Cardiac fibroblast (primary cell): ENCODE measurements at regions not wholly inside any gene's neighbourhood (a gene's known extent, or its start where the extent isn't known, plus 50 kb on each side); places are given as distances from the start of the nearest gene placed in this dataset.

ENCODE experiments used
- DNase-seq, 2 donors: peaks; one replicate each; pipeline versions ENCODE4 v3.0.0 to v3.0.0-alpha.2; 2010; ENCODE audit warnings: low read depth in 2 of 2
- H3K4me3 ChIP-seq, 2 donors: replicated peaks in 1 of 2; 1 replicate in 1 of 2; 2 replicates in 1 of 2; pipeline ENCODE4 v1.5.1; 2011; ENCODE audit warnings: low read depth in 2 of 2, low read length in 2 of 2, mild to moderate bottlenecking in 2 of 2, moderate library complexity in 1 of 2
- TF ChIP-seq, protein P1 (sequence below): IDR thresholded peaks from one replicate; pipeline ENCODE4 v1.5.1; 2011; ENCODE audit warnings: low read depth, mild to moderate bottlenecking, low read length, inconsistent platforms

DNA sequence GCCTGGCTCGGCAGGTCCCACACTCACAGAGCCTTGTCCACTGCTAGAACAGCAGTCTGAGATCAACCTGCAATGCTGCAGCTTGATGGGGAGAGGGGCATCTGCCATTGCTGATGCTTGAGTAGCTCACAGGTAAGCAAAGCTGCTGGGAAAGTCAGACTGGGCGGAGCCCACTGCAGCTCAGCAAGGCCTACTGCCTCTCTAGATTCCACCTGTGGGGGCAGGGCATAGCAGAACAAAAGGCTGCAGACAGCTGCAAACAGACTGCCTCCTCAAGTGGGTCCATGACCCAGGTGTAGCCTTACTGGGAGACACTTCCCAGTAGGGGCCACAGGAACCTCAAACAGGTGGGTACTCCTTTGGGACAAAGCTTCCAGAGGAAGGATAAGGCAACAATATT, 110.6 kb upstream of the ADAMTS3 start:
- H3K4me3 ChIP-seq = no peak overlapping the region
- no peak for DNase-seq
- TF ChIP-seq, protein P1, sequence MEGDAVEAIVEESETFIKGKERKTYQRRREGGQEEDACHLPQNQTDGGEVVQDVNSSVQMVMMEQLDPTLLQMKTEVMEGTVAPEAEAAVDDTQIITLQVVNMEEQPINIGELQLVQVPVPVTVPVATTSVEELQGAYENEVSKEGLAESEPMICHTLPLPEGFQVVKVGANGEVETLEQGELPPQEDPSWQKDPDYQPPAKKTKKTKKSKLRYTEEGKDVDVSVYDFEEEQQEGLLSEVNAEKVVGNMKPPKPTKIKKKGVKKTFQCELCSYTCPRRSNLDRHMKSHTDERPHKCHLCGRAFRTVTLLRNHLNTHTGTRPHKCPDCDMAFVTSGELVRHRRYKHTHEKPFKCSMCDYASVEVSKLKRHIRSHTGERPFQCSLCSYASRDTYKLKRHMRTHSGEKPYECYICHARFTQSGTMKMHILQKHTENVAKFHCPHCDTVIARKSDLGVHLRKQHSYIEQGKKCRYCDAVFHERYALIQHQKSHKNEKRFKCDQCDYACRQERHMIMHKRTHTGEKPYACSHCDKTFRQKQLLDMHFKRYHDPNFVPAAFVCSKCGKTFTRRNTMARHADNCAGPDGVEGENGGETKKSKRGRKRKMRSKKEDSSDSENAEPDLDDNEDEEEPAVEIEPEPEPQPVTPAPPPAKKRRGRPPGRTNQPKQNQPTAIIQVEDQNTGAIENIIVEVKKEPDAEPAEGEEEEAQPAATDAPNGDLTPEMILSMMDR = no peak

DNA sequence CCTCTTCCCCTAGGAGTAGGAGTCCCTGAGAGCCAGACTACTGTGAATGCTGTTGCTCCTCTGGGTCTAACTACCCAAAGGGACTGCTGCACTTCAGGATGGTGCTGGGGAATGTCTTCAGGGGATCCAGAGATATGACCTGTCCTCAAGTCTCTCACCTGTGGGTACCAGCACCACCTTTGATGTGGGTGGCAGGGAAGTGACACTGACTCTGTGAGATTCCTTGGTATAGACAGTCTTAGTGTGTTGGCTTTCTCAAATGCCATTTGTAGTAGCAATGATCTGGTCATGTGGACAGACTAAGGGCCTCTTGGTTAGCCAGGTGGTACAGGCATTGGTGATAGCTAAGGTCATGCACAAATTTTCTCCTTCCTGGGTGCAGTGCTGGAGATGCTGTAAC, 108.9 kb upstream of the ADAMTS3 start:
- no peak for DNase-seq
- H3K4me3 ChIP-seq = no peak overlapping the region
- TF ChIP-seq, protein P1 = no peak

DNA sequence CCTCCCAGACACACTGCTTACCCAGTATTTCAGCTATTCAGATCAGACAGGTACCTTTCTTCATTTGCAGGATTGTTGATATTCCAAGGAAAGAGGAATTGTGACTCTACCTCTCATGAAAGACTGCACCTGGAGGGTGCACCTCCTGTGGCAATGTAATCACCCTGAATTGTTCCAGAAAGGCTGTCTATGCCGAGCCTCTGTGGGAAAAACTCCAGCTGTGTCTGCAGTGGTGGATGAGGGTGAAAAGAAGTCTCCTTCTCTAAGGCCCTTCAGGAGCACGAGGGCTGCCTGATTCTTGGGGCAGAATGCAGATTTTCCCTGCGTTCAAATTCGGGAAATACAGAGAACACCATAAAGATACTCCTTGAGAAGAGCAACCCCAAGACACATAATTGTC, 108.2 kb upstream of the ADAMTS3 start:
- no peak overlapping the region for H3K4me3 ChIP-seq
- TF ChIP-seq, protein P1 = no peak
- DNase-seq = no peak

DNA sequence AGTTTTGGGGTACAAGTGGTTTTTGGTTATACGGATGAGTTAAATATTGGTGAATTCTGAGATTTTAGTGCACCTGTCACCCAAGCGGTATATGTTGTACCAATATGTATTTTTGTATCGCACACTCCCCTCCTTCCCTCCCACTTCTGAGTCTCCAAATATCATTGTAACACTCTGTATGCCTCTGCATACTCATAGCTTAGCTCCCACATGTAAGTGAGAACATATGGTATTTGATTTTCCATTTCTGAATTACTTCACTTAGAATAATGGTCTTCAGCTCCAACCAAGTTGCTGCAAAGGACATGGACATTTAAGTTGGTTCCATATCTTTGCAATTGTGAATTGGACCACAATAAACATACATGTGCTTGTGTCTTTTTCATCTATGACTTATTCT, 103.0 kb upstream of the ADAMTS3 start:
- no peak for DNase-seq
- H3K4me3 ChIP-seq = no peak overlapping the region
- TF ChIP-seq, protein P1 = no peak

DNA sequence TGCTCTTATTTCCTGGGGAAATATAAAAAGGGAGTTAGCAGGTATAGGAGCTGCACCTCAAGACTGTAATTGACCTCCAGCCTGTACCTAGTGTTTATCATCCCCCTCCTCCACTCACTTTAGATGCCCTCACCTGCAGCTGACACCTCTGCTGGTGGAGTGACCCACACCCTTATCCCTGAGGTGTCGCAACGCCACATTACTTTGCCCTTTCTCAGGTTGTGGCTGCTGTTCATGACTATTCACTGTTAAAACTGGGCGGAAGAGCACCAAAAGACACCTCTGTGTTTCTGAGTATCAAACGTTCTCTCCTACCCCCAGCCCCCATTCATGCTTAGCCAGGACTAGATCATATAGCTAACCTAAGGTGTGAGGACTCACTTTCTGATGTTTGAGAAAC, 101.5 kb upstream of the ADAMTS3 start:
- DNase-seq = no peak
- TF ChIP-seq, protein P1 = no peak
- no peak overlapping the region for H3K4me3 ChIP-seq

DNA sequence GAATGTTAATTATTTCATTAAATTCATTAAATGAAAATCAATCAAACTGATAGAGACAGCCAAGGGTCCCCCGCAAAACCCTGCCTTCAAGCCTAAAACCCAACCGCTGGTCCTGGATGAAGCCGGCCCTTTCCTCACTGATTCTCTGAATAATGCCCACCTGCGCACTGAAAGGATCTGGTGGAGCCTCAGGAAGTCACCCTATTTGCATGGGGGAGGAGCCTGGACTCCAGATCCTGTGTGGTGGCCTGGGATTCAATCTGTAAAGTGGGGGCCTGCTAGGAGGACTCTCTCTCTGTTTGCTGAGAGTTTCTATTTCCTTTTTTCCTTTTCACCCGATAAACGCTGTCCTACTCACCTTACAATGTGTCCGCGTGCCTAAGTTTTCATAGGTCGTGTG, 97.9 kb upstream of the ADAMTS3 start:
- DNase-seq = no peak
- TF ChIP-seq, protein P1 = no peak
- no peak overlapping the region for H3K4me3 ChIP-seq

DNA sequence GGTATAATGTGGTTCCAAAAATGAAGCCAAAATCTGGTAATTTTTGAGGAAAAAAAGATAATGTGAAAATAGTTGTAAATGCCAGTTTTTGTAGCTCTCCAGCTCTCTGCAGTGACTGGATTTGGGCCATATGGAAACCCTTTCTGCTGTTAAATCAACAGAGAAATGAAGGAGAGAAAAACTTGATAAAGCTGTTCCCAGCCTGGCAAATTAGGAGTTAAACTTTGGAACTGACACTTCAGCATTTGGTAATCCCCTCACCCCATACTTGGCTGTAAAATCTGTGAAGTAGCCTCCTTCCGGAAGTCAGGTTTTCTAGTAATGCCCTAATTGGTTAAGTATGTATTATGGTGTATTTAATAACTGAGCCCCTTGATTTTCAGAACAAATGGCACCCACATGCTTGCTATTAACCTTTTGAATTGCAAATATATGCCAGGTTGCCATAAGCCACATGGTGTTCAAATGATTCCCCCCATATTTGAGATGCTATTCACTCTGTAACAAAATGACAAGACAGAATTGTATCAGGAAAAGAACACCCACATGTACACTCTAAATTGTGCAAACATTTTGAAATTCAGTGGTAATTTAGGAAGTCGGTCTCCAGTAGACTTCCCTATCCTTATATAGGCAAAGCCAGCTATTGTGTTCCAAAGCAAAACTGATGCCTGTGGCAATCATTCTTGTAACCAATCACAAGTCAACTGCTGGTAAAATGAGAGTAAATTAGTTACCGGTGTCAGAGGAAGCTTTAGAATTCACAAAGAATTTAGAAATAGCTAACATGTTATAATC, 96.3 kb upstream of the ADAMTS3 start:
- TF ChIP-seq, protein P1 = no peak
- DNase-seq = no peak
- no peak overlapping the region for H3K4me3 ChIP-seq
